SH-SY5Y (cell line): ENCODE measurements at regions not wholly inside any gene's neighbourhood (a gene's known extent, or its start where the extent isn't known, plus 50 kb on each side); places are given as distances from the start of the nearest gene placed in this dataset.

ENCODE experiments used
- GATA2 ChIP-seq: IDR thresholded peaks from 2 replicates; pipeline ENCODE4 v1.6.1; 2011; ENCODE audit warnings: mild to moderate bottlenecking, low read depth, low read length
- GATA3 ChIP-seq: IDR thresholded peaks from 2 replicates; pipeline ENCODE4 v1.6.1; 2011; ENCODE audit warnings: low read depth, mild to moderate bottlenecking, low read length, moderate library complexity

- no peak for TF ChIP-seq GATA3
- no peak for TF ChIP-seq GATA2
Observed at GRCh38 chr7:85980740-85981139, 663.0 kb upstream of the GRM3 start.
